GM12865 (cell line): ENCODE measurements at regions not wholly inside any gene's neighbourhood (a gene's known extent, or its start where the extent isn't known, plus 50 kb on each side); places are given as distances from the start of the nearest gene placed in this dataset.

ENCODE experiments used
- DNase-seq: peaks from one replicate; pipeline ENCODE4 v3.0.0; 2010; ENCODE audit warnings: low read depth
- H3K4me3 ChIP-seq: 2 replicates; pipeline ENCODE4 v1.5.1; 2011; ENCODE audit warnings: mild to moderate bottlenecking, low read depth, low read length, control low read depth
- TF ChIP-seq, protein P1 (sequence below): IDR thresholded peaks from 2 replicates; pipeline ENCODE4 v1.5.1; 2011; ENCODE audit warnings: low read length, control low read depth, low read depth, inconsistent platforms; ENCODE audit not compliant: insufficient read depth; ENCODE audit errors: missing control alignments

- TF ChIP-seq, protein P1, sequence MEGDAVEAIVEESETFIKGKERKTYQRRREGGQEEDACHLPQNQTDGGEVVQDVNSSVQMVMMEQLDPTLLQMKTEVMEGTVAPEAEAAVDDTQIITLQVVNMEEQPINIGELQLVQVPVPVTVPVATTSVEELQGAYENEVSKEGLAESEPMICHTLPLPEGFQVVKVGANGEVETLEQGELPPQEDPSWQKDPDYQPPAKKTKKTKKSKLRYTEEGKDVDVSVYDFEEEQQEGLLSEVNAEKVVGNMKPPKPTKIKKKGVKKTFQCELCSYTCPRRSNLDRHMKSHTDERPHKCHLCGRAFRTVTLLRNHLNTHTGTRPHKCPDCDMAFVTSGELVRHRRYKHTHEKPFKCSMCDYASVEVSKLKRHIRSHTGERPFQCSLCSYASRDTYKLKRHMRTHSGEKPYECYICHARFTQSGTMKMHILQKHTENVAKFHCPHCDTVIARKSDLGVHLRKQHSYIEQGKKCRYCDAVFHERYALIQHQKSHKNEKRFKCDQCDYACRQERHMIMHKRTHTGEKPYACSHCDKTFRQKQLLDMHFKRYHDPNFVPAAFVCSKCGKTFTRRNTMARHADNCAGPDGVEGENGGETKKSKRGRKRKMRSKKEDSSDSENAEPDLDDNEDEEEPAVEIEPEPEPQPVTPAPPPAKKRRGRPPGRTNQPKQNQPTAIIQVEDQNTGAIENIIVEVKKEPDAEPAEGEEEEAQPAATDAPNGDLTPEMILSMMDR, result no peak
- no peak overlapping the region for H3K4me3 ChIP-seq
- DNase-seq, result no peak
Observed at GRCh38 chr17:72219824-72220493, 99.1 kb downstream of the SOX9 start.

DNA sequence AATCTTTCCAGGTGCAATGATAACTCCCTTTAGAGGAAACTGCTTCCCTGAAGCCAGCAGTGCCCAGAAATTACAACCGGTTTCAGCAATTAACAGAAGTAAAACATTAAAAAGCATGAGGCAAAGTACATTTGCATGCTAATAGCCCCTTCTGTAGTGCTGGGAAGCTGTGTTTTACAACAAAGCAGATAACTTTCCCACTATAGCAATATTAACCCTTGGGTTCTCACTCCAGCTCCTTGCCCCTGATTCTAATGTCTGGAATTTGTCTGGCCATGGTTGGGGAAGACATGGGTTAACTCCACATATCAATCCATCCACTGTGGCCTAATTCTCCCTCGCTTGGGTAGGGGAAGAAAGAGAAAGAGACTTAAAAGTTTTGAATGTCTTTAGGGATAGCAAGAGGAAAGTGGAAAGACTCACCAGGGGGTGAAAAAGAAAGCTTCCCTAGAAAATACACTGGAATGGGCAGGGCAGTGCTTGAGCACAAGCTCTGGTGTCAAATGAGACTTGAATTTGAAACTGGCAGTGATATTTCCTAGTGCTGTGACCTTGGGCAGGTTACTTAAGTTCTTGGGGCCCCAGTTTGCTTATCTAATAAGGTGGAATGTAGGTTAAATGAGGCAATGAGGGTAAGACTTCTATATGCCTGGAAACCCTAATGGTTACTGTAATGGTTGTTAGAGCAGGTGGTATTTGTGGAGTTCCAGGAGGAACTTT, 102.0 kb downstream of the SOX9 start:
- TF ChIP-seq, protein P1, result no peak
- no peak overlapping the region for H3K4me3 ChIP-seq
- no peak for DNase-seq

GRCh38 chr17:72223866-72224291, 103.1 kb downstream of the SOX9 start:
- H3K4me3 ChIP-seq, result no peak overlapping the region
- TF ChIP-seq, protein P1, result no peak
- no peak for DNase-seq

DNA sequence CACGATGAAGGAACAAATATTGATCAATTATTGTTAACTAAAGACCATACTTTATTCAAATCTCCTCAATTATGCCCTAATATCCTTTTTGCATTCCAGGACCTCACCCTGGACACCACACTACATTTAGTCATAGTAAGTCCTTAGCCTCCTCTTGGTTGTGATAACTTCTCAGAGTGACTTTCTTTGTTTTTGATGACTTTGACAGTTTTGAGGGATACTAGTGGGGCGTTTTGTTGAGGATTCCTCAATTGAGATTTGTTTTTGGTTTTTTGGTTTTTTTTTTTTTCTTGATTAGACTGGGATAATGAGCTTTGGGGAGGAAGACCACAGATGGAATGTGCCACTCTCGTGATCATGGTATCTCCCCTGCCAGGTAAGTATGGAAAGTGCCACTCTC, 105.5 kb downstream of the SOX9 start:
- DNase-seq, result no peak
- TF ChIP-seq, protein P1, result no peak
- H3K4me3 ChIP-seq, result no peak overlapping the region

DNA sequence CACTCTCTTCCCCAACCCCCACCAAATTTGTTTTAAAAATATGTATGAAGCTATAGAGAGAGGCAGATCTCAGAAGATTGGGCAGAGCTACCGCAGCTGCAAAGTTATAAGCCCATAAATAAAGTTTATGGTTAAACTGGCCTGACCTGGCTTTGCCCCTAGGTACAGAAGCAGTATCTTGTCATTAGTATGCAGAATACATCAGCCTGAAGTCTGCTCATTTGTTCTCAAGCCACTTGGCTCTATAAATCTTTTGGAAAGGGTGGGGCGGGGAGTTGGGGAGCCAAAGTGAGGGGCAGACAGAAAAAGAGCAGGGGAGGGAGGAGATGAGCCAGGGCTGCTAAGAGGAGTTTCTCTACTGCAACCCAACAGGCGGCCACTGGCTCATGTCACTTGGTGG, 113.2 kb downstream of the SOX9 start:
- TF ChIP-seq, protein P1, result no peak
- no peak for DNase-seq
- H3K4me3 ChIP-seq, result no peak overlapping the region

GRCh38 chr17:72234985-72235384, 114.2 kb downstream of the SOX9 start:
- TF ChIP-seq, protein P1, result no peak
- no peak for DNase-seq
- H3K4me3 ChIP-seq, result no peak overlapping the region
